ENCODE measurements at regions not wholly inside any gene's neighbourhood (a gene's known extent, or its start where the extent isn't known, plus 50 kb on each side); places are given as distances from the start of the nearest gene placed in this dataset.

DNA sequence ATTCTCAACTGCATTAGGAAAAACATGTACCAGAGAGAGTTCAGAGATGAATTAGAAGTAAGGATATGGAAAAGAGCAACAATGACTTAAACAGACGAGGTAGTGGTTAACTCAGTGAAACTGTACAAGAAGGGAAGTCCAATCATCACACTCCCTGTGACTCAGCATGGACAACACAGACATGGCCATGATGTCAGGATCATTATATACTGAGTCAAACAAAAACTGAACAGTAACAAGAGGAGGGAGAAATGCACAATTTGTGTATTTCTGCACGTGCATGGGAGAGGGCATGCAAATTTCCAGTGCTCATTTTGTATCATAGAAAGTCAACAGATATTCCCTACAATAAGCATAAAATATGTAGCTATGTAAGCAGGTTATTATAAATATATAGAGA is 1037.8 kb downstream of the BCL11B start:
- no peak for TF ChIP-seq ZFX (IDR thresholded peaks at IDR 0.05)
- TF ChIP-seq, protein P1, sequence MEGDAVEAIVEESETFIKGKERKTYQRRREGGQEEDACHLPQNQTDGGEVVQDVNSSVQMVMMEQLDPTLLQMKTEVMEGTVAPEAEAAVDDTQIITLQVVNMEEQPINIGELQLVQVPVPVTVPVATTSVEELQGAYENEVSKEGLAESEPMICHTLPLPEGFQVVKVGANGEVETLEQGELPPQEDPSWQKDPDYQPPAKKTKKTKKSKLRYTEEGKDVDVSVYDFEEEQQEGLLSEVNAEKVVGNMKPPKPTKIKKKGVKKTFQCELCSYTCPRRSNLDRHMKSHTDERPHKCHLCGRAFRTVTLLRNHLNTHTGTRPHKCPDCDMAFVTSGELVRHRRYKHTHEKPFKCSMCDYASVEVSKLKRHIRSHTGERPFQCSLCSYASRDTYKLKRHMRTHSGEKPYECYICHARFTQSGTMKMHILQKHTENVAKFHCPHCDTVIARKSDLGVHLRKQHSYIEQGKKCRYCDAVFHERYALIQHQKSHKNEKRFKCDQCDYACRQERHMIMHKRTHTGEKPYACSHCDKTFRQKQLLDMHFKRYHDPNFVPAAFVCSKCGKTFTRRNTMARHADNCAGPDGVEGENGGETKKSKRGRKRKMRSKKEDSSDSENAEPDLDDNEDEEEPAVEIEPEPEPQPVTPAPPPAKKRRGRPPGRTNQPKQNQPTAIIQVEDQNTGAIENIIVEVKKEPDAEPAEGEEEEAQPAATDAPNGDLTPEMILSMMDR (conservative IDR thresholded peaks at IDR 0.05): no peak
